ENCODE measurements at regions not wholly inside any gene's neighbourhood (a gene's known extent, or its start where the extent isn't known, plus 50 kb on each side); places are given as distances from the start of the nearest gene placed in this dataset.

DNA sequence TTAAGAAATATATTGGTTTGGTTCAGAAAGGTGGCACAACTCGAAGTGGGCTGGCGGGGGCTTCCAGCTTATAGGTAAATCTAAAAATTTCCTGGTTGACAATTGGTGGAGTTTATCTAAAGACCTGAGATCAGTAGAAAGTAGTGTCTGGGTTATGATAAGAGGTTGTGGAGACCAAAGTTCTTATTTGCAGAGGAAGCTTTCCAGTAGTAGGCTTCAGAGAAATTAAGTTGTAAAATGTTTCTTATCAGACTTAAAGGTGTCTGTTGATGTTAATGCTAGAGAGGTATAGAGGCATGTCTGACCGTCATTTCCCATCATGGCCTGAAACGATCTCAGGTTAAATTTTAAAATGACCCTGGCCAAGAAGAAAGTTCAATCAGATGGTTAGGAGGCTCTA lies 565.2 kb upstream of the DPPA4 start:
- TF ChIP-seq CBX3 (IDR thresholded peaks at IDR 0.05; ENCODE audit: borderline replicate concordance, low read depth): no peak
- no peak for TF ChIP-seq SREBF1 (IDR thresholded peaks at IDR 0.05; ENCODE audit: low read length)
- no peak for TF ChIP-seq BRCA1 (IDR thresholded peaks at IDR 0.05; ENCODE audit: low read depth, low read length)
- TF ChIP-seq RBBP5 (conservative IDR thresholded peaks at IDR 0.05): no peak
- TF ChIP-seq, protein P1, sequence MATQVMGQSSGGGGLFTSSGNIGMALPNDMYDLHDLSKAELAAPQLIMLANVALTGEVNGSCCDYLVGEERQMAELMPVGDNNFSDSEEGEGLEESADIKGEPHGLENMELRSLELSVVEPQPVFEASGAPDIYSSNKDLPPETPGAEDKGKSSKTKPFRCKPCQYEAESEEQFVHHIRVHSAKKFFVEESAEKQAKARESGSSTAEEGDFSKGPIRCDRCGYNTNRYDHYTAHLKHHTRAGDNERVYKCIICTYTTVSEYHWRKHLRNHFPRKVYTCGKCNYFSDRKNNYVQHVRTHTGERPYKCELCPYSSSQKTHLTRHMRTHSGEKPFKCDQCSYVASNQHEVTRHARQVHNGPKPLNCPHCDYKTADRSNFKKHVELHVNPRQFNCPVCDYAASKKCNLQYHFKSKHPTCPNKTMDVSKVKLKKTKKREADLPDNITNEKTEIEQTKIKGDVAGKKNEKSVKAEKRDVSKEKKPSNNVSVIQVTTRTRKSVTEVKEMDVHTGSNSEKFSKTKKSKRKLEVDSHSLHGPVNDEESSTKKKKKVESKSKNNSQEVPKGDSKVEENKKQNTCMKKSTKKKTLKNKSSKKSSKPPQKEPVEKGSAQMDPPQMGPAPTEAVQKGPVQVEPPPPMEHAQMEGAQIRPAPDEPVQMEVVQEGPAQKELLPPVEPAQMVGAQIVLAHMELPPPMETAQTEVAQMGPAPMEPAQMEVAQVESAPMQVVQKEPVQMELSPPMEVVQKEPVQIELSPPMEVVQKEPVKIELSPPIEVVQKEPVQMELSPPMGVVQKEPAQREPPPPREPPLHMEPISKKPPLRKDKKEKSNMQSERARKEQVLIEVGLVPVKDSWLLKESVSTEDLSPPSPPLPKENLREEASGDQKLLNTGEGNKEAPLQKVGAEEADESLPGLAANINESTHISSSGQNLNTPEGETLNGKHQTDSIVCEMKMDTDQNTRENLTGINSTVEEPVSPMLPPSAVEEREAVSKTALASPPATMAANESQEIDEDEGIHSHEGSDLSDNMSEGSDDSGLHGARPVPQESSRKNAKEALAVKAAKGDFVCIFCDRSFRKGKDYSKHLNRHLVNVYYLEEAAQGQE (IDR thresholded peaks at IDR 0.05; ENCODE audit: low read depth, low read length): no peak
- TF ChIP-seq, protein P2, sequence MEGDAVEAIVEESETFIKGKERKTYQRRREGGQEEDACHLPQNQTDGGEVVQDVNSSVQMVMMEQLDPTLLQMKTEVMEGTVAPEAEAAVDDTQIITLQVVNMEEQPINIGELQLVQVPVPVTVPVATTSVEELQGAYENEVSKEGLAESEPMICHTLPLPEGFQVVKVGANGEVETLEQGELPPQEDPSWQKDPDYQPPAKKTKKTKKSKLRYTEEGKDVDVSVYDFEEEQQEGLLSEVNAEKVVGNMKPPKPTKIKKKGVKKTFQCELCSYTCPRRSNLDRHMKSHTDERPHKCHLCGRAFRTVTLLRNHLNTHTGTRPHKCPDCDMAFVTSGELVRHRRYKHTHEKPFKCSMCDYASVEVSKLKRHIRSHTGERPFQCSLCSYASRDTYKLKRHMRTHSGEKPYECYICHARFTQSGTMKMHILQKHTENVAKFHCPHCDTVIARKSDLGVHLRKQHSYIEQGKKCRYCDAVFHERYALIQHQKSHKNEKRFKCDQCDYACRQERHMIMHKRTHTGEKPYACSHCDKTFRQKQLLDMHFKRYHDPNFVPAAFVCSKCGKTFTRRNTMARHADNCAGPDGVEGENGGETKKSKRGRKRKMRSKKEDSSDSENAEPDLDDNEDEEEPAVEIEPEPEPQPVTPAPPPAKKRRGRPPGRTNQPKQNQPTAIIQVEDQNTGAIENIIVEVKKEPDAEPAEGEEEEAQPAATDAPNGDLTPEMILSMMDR (IDR thresholded peaks at IDR 0.05 in 2 of 3, conservative IDR thresholded peaks at IDR 0.05 in 1 of 3; ENCODE audit: control insufficient read depth in 2 of 3, extremely low read depth in 1 of 3, insufficient read depth in 1 of 3, low read depth in 3 of 3, low read length in 3 of 3): no peak
- no peak for TF ChIP-seq EZH2 (IDR thresholded peaks at IDR 0.05; ENCODE audit: borderline replicate concordance, control insufficient read depth, low read depth, low read length)
- no peak for TF ChIP-seq EP300 (IDR thresholded peaks at IDR 0.05; ENCODE audit: borderline replicate concordance in 1 of 2, control insufficient read depth in 1 of 2, low read depth in 2 of 2, low read length in 2 of 2)
- no peak for TF ChIP-seq YY1 (IDR thresholded peaks at IDR 0.05; ENCODE audit: low read depth, low read length)
- TF ChIP-seq FOXM1 (IDR thresholded peaks at IDR 0.05; ENCODE audit: low read depth, low read length): no peak
- TF ChIP-seq, protein P3, sequence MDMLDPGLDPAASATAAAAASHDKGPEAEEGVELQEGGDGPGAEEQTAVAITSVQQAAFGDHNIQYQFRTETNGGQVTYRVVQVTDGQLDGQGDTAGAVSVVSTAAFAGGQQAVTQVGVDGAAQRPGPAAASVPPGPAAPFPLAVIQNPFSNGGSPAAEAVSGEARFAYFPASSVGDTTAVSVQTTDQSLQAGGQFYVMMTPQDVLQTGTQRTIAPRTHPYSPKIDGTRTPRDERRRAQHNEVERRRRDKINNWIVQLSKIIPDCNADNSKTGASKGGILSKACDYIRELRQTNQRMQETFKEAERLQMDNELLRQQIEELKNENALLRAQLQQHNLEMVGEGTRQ (IDR thresholded peaks at IDR 0.05; ENCODE audit: borderline replicate concordance, low read depth, low read length): no peak
- TF ChIP-seq SUZ12 (IDR thresholded peaks at IDR 0.05; ENCODE audit: unreplicated experiment): no peak
- no peak for TF ChIP-seq POLR2A (IDR thresholded peaks at IDR 0.05; ENCODE audit: low read depth, low read length)

All from GM12878 (cell line).